ENCODE measurements at regions not wholly inside any gene's neighbourhood (a gene's known extent, or its start where the extent isn't known, plus 50 kb on each side); places are given as distances from the start of the nearest gene placed in this dataset.
"Not testable (repeated sequence)": the region's sequence is repeated elsewhere in the genome, so short reads cannot be mapped to it uniquely, and the experiment has no call there.

GRCh38 chr1:91095321-91095720 is 73.5 kb upstream of the ZNF644 start:
- not testable (repeated sequence) for DNase-seq (ENCODE audit: low read depth)

DNA sequence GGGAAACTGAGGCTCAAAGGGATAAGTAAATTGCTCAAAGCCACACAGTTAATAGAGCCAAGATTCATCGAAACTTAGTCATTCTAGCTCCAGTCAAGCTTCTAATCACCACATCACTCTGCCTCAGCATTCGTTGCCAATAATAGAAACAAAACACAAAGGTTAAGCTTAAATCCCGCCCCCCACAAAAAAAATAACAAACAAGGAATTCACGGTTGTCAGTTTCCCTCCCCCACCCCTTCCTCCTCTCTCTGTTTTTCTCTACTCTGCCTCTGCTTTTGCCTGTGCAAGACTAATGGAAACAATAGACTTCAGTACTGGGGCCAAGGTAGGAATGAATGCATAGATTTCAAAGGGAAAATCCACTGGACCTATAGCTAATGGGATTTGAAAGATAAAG is 70.7 kb upstream of the ZNF644 start:
- DNase-seq (ENCODE audit: low read depth), result no peak

GRCh38 chr1:91091812-91092211 is 70.0 kb upstream of the ZNF644 start:
- DNase-seq (ENCODE audit: low read depth), result no peak

- DNase-seq (ENCODE audit: low read depth), result no peak
Measured at GRCh38 chr1:91080650-91081049, 58.8 kb upstream of the ZNF644 start.

- no peak for DNase-seq (ENCODE audit: low read depth)
Measured at GRCh38 chr1:91078859-91079258, 57.0 kb upstream of the ZNF644 start.

DNA sequence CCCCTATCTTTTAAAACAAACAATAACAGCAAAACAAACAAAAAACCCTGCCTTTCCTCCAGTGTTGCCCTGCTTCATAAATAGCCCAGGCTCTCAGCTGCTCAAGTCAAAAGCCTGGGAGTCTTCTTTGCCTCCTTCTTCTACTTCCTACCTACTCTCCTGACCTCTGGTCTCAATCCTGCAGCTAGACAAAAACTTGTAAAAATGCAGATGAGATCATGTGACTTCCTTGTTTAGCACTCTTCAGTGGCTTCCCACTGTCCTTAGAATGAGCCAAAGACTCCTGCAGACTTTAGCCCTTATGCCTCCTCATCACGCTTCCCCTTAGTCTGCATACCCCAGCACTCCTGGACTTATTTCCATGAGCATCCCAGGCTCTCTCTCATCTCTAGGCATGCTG is 55.0 kb upstream of the ZNF644 start:
- no peak for DNase-seq (ENCODE audit: low read depth)

GRCh38 chr1:91075233-91076135 is 53.6 kb upstream of the ZNF644 start:
- no peak for DNase-seq (ENCODE audit: low read depth)

DNA sequence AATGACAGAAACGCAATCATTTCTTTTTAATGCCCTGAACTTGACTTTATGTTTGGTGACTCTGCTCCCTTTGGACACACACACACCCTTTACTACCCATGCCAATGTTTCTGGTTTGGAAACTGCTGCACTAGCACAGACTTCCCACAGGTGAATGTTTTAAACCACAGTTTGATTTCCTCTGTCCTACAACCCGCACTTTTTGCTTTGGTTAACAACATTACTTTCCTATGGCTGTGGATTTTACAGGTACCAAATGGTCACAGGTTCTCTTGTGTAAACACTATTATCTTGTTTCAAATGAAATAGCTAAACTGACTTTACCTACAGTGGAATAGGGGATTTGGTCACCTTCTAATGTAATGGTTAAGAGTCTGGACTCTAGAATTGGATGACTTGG is 51.5 kb upstream of the ZNF644 start:
- DNase-seq (ENCODE audit: low read depth), result no peak

GRCh38 chr1:91071838-91072237 is 50.0 kb upstream of the ZNF644 start:
- no peak for DNase-seq (ENCODE audit: low read depth)

Measured in non-pigmented ciliary epithelial cell (primary cell).